ENCODE measurements at regions not wholly inside any gene's neighbourhood (a gene's known extent, or its start where the extent isn't known, plus 50 kb on each side); places are given as distances from the start of the nearest gene placed in this dataset.
"Not testable (repeated sequence)": the region's sequence is repeated elsewhere in the genome, so short reads cannot be mapped to it uniquely, and the experiment has no call there.

- no peak for FAIRE-seq
Observed at GRCh38 chrX:2561456-2561855, 60.7 kb upstream of the DHRSX start.

- FAIRE-seq: no peak
Observed at GRCh38 chrX:2559124-2559523, 58.3 kb upstream of the DHRSX start.

- no peak for FAIRE-seq
Observed at GRCh38 chrX:2554891-2555290, 54.1 kb upstream of the DHRSX start.

GRCh38 chrX:2554066-2554465 is 53.3 kb upstream of the DHRSX start:
- not testable (repeated sequence) for FAIRE-seq

- no peak for FAIRE-seq
Observed at GRCh38 chrX:2552621-2553201, 51.9 kb upstream of the DHRSX start.

- FAIRE-seq: no peak
Observed at GRCh38 chrX:2550328-2551020, 49.7 kb upstream of the DHRSX start.
